Epithelial cell of prostate (primary cell): ENCODE measurements at regions not wholly inside any gene's neighbourhood (a gene's known extent, or its start where the extent isn't known, plus 50 kb on each side); places are given as distances from the start of the nearest gene placed in this dataset.
"Not testable (repeated sequence)": the region's sequence is repeated elsewhere in the genome, so short reads cannot be mapped to it uniquely, and the experiment has no call there.

Experiments used
- DNase-seq: peaks from one replicate; pipeline ENCODE4 v3.0.0-alpha.2; 2011; ENCODE audit warnings: low read depth, low spot score
- H3K27ac ChIP-seq: fragments of 450-650 bp; 2 replicates; pipeline ENCODE4 v1.5.1; 2017; ENCODE audit warnings: mild to moderate bottlenecking

DNA sequence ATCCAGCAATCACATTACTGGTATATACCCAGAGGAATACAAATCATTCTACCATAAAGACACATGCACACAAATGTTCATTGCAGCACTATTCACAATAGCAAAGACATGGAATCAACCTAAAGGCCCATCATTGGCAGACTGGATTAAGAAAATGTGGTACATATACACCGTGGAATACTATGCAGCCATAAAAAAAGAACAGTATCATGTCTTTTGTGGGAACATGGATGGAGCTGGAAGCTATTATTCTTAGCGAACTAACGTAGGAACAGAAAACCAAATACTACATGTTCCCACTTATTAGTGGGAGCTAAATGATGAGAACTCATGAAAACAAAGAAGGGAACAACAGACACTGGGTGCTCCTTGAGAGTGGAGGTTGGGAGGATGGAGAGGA lies 60.9 kb downstream of the PGRMC1 start:
- H3K27ac ChIP-seq, DNase-seq: not testable (repeated sequence)

DNA sequence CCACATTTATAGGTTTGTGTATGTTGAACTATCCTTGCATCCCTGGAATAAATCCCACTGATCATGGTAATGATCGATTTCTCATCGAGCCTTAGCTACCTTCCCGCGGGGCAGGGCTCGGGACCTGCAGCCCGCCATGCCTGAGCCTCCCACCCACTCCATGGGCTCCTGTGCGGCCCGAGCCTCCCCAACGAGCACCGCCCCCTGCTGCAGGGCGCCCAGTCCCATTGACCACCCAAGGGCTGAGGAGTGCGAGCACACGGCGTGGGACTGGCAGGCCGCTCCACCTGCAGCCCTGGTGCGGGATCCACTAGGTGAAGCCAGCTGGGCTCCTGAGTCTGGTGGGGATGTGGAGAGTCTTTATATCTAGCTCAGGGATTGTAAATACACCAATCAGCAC lies 63.7 kb downstream of the PGRMC1 start:
- DNase-seq, H3K27ac ChIP-seq: not testable (repeated sequence)

DNA sequence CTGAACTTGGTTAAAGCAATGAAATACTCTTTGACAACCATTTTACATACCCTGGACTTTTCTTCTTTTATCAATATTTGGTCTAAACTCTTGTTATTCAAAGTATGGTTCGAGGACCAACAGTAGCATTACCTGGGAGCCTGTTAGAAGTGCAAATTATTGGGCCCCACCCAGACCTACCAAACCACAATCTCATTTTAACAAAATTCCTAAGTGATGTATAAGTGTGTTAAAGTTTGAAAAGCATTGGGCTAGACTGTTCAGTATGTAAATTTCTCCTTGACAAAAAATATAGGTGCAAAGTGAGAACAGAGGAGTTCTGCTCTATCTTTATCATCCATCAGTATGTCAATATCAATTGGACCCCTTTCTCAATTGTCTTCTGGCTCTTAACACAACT lies 67.1 kb downstream of the PGRMC1 start:
- no peak overlapping the region for H3K27ac ChIP-seq
- DNase-seq: no peak

DNA sequence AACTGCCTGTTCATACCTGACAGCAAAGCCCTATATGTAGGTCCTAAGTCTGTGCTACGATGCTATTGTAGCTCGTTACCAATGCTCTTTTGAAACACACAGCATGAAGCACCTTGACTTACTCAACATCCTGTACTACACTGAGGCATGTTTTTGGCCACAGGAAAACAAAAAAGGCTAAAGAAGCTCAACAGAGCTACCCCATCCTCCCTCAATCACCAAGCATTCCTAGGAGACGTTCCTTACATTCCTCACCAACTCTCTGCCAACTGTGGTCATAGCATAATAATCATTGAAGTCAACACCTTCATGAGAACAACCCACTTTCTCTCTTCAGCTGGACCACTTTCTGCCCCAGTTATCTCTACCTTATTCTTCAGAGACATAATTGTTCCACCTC lies 73.7 kb upstream of the SLC25A43 start:
- H3K27ac ChIP-seq: peak overlapping the region; percentile 34
- no peak for DNase-seq

DNA sequence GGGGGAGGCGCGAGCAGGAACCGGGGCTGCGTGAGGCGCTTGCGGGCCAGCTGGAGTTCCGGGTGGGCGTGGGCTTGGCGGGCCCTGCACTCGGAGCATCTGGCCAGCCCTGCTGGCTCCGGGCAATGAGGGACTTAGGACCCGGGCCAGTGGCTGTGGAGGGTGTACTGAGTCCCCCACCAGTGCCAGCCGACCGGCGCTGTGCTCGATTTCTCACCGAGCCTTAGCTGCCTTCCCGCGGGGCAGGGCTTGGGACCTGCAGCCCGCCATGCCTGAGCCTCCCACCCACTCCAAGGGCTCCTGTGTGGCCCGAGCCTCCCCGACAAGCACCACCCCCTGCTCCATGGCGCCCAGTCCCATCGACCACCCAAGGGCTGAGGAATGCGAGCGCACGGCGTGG lies 67.3 kb upstream of the SLC25A43 start:
- not testable (repeated sequence) for DNase-seq, H3K27ac ChIP-seq

DNA sequence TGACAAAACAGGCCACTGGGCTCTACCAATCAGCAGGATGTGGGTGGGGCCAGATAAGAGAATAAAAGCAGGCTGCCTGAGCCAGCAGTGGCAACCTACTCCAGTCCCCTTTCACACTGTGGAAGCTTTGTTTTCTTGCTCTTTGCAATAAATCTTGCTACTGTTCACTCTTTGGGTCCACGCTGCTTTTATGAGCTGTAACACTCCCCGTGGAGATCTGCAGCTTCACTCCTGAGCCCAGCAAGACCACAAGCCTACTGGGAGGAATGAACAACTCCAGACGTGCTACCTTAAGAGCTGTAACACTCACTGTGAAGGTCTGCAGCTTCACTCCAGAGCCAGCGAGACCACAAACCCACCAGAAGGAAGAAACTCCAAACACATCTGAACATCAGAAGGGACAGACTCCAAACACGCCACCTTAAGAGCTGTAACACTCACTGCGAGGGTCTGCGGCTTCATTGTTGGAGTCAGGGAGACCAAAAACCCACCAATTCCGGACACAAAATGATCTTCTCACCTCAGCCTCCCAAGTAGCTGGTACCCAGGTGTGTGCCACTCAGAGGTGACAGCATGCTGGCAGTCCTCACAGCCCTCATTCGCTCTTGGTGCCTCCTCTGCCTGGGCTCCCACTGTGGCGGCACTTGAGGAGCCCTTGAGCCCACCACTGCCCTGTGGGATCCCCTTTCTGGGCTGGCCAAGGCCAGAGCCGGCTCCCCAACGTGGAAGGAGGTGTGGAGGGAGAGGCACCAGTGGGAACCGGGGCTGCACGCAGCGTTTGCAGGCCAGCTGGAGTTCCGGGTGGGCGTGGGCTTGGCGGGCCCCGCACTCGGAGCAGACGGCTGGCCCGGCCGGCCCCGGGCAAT lies 66.0 kb upstream of the SLC25A43 start:
- not testable (repeated sequence) for H3K27ac ChIP-seq, DNase-seq

DNA sequence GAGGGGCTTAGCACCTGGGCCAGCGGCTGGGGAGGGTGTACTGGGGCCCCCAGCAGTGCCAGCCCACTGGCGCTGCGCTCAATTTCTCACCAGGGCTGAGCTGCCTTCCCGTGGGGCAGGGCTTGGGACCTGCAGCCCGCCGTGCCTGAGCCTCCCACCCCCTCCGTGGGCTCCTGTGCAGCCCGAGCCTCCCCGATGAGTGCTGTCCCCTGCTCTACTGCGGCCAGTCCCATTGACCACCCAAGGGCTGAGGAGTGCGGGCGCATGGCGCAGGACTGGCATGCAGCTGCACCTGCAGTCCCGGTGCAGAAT lies 65.5 kb upstream of the SLC25A43 start:
- not testable (repeated sequence) for H3K27ac ChIP-seq, DNase-seq

DNA sequence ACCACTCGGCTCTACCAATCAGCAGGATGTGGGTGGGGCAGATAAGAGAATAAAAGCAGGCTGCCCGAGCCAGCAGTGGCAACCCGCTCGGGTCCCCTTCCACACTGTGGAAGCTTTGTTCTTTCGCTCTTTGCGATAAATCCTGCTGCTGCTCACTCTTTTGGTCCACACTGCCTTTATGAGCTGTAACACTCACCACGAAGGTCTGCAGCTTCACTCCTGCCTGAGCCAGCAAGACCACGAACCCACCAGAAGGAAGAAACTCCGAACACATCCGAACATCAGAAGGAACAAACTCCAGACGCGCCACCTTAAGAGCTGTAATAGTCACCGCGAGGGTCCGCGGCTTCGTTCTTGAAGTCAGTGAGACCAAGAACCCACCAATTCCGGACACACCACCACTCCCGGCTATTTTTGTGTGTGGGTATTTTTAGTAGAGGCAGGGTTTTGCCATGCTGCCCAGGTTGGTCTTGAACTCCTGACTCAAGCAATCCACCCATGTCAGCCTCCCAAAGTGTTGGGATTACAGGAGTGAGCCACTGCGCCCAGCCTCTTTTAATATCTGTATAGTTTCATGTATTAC lies 64.6 kb upstream of the SLC25A43 start:
- not testable (repeated sequence) for H3K27ac ChIP-seq, DNase-seq

DNA sequence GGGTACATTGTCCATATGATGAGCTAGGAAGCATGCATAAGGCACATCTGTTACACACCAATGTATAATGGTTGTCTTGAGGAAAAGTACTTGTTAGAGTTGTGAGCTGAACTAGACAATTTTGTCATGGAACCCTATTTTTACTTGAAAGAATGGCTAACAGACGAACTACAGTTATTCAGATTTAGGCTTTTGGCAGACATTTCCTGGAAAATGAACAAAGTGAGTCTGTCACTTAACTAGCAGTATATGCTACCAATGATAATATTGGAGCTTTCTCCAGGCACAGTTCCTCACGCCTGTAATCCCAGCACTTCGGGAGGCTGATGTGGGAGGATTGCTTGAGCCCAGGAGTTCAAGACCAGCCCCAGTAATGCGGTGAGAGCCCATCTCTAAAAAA lies 61.9 kb upstream of the SLC25A43 start:
- DNase-seq: no peak
- H3K27ac ChIP-seq: no peak overlapping the region

DNA sequence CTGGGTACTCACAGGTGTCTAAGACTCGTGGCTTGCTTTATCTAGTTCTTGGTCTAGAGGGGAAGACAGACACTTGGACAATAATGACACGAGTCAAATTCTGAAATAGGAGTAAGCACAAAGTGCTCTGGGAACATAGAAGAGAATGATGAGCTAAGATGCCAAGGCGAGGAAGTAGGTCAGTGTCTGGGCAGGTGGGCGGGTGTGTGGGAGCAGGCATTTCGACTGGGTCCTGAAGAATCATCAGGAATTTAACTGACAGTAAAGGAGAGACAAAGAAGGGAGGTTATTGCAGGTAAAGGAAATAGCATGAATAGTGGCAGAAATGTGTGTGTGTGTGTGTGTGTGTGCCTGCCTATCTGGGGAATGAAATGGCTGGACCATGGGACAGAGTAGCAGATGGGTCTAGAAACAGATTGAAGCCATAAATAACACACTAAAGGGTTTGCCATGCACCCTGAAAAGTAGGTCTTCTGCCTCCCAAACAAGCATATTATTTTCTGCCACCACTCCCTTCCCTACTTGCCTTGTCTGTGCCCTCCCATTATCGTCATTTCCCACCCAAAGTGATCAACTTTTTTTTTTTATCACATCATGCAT lies 58.4 kb upstream of the SLC25A43 start:
- DNase-seq: no peak
- no peak overlapping the region for H3K27ac ChIP-seq

DNA sequence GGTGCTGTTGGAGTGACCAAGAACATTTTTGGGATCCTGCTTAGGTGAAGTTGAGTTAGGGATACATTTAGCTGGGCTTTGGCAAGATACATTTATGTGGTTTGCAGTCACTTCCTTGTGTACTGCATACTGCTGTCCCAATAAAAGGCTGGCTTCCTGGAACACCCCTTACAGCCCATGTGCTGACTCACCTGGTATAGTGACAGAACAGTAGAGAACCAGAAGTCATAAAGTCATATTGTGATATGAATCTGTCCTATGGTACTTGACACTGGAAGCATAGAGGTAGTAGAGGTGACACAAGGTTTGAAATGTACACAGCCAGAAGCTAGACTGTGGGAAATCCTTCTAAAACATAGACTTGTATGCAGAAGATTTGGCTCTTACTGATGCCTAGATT lies 55.3 kb upstream of the SLC25A43 start:
- peak; percentile 37 for DNase-seq
- no peak overlapping the region for H3K27ac ChIP-seq
